Left cardiac atrium (tissue), 4 donors: ENCODE measurements at regions not wholly inside any gene's neighbourhood (a gene's known extent, or its start where the extent isn't known, plus 50 kb on each side); places are given as distances from the start of the nearest gene placed in this dataset.
A peak's percentile ranks its signal among the peaks of the same experiment; 100 is the strongest.
"Not testable (repeated sequence)": the region's sequence is repeated elsewhere in the genome, so short reads cannot be mapped to it uniquely, and the experiment has no call there.

Source experiments
- ATAC-seq, 2 donors: fragments of 200-7000 bp; cut with Tn5 transposase; one replicate each; pipeline ENCODE4 v1.9.1; 2020; ENCODE audit warnings: mild to moderate bottlenecking in 2 of 2, moderate library complexity in 2 of 2
- DNase-seq: peaks from one replicate; pipeline ENCODE4 v3.0.0-alpha.2; 2020
- intact Hi-C, 2 donors: fragments of 100-400 bp; cut with DNase I; formaldehyde crosslinking; loops; one replicate each; pipeline versions ENCODE4 v1.14.1 to v1.15.1; 2022 to 2023
- donor health status: DM: no; HTN: yes; CAD: no.
- donor health status: DM: no; HTN: yes; CAD: no; lungs with severe emphysema.
- donor health status: DM: yes; HTN: yes; CAD: no.
- donor health status: Dilated cardiomyopathy.

GRCh38 chr15:31498756-31499155, 172.1 kb downstream of the KLF13 start:
- intact Hi-C loops = loop anchor here in 1 of 2 donors (10.0 kb wide), 1 partner anchor 56 kb away; no protein-coding TSS in a partner anchor
- DNase-seq = no peak
- ATAC-seq = no peak

GRCh38 chr15:31499236-31499952, 172.8 kb downstream of the KLF13 start:
- no peak for DNase-seq
- ATAC-seq = no peak
- intact Hi-C loops = loop anchor here in 1 of 2 donors (10.0 kb wide), 1 partner anchor 55 kb away; no protein-coding TSS in a partner anchor

DNA sequence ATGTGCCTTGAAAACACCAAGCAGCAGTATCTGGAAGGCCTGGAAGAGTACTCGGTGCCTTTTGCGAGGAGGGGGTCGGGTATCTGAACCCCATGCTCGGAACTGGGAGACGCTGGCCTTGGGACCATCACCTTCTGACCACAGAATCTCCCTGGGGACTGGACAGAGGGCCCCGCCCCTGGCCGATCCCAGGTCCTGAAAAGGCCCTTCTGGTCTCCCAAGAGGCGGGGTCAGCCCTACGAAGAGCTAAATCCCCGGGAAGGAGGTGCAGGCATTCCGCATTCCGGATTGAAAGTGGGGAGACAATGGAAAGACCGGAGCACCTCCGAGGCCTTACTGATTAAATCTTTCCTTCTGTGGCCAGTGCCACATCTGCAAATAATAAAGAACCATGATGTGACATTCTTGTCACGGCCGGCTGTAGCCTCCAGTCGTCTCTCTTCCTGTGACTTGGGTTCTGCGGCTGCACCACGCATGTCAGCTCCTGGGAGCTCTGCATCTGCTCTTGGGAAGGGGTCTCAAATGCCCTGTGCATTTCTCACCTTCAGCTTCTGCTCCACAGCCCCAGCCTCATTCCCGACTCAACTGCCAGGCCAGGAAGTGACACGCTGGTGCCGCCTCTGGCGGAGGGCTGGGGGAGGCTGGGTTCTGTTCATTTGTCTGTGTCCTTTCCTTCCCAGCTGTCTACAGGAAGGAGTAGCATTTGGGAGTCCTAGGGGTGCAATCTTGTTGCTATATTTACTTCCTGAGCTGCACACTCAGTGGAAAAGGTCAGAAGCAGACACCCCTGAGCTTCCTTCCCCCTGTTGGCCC, 173.5 kb downstream of the KLF13 start:
- ATAC-seq (no peak), DNase-seq (no peak)
- intact Hi-C loops = loop anchor here in 1 of 2 donors (10.0 kb wide), 1 partner anchor 55 kb away; no protein-coding TSS in a partner anchor

DNA sequence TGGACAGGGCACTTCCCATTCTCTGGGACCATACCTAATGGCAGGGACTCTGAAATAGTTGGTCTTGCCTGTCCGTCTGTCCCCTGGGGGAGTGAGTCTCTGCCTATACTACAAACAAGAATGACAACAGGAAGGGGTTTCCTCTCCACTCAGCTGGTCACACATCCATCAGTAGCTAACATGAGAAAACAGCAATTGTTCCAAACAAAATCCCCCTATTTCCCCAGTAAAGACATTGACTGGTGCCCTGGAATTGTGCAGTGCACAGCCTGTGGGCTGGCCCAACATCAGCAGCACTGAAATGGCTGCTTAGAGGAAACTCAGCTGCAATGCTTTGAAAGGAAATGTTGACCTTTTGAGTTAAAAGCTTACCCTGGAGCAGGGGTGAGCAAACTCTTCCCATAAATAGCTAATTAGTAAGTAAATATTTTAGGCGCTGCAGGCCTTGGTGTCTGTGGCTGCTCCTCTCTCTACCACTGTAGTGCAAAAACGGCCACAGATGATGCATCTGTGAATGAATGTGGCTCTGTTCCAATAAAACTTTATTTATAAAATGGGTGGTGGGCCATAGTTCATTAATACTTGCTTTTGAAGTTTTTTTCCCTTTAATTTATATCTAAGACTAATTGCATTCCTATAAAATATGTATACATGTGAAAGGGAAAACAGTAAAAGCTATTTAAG, 174.3 kb downstream of the KLF13 start:
- intact Hi-C loops = no loop called here
- ATAC-seq (peak in 1 of 2 donors; percentile 21), DNase-seq (no peak)

DNA sequence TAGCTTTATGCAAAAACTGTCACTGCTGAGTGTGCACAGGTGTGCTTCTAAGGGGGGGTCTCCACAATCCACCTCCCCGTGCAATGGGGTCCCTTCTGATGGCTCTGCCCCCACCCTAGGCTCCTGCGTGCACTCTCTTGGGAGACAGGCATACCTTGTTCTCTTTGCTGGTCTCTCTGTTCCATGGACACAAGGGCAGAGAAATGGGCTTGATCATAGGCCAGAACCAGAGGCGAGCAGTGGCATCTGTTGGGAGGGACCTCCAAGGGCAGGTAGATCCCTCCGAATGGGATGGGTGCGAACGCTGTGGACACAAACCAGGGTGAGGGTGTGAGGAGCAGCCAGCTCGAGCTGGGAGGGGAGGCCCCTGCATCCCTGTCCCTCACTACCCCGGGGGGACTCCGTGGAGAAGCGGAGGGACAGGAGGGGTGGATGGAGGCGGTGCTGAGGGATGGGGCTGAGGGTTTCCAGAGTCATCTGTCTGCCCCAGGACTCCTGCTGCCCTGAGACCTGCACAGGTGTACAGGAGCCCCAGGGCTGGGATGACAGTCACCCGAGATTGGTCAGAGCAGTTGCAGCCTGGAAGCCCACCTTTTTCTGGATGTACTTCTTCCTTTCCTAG, 175.0 kb downstream of the KLF13 start:
- DNase-seq (no peak), ATAC-seq (no peak)
- intact Hi-C loops = no loop called here

GRCh38 chr15:31502541-31503229, 176.1 kb downstream of the KLF13 start:
- DNase-seq (no peak), ATAC-seq (no peak)
- intact Hi-C loops = no loop called here

- intact Hi-C loops = no loop called here
- no peak for ATAC-seq
- no peak for DNase-seq
Measured at GRCh38 chr15:31503256-31503655, 176.6 kb downstream of the KLF13 start.

GRCh38 chr15:31503758-31504461, 177.3 kb downstream of the KLF13 start:
- intact Hi-C loops = no loop called here
- no peak for DNase-seq
- ATAC-seq = no peak

DNA sequence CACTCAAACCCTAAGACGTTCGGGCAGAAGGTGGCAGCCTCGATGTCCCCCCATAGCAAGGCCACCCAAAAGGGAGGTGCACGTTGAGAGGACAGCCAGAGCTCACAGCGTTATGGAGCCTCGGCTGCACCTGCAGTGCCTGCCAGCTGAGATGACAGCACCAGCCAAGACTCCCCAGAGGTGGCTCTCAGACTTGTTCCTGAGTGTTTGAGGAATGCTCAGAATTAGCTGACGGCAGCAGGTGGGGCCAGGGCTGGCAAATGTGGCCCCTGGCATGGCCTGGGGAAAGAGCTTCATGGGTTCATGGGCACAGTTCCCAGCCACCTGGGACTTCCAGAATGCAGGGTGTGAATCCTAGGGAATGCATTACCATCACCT, 177.8 kb downstream of the KLF13 start:
- no peak for DNase-seq
- intact Hi-C loops = no loop called here
- ATAC-seq = no peak

DNA sequence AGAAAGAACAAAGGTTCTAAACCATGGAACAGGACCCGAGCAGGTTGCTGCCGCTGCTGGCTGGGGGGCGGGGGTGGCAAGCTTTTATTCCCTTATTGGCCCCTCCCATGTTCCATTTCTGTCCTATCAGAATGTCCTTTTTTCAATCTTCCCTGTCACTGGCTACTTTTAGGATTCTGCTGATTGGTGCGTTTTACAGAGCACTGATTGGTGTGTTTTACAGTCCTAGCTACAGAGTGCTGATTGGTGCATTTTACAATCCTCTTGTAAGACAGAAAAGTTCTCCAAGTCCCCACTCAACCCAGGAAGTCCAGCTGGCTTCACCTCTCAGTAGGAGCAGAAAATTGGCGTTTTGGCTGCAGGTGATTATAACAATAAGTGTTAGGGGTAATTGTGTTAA, 180.9 kb downstream of the KLF13 start:
- ATAC-seq, intact Hi-C loops, DNase-seq: not testable (repeated sequence)

GRCh38 chr15:31508656-31509055, 182.0 kb downstream of the KLF13 start:
- intact Hi-C loops = no loop called here
- DNase-seq (no peak), ATAC-seq (no peak)

DNA sequence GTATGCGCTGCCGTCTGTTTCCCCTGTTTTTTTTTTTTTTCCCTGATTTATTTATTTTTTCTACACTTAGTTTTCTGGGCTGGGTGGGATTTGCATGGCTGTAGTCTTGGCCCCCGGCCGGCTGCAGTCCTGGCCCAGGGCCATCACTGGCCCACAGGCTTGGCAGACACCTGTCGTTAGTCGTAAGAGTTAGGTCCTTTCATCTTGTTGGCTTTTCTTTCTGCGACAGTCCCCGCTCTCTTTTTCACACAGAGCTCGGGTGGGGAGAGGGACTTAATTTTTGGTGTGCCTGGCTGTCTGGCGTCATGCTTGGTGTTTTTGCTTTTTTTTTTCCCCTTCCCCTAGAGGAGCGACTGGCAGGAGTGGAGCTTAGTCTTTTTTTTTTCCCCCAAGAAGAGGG, 183.4 kb downstream of the KLF13 start:
- intact Hi-C loops = no loop called here
- ATAC-seq (no peak), DNase-seq (no peak)

- no peak for DNase-seq
- intact Hi-C loops = no loop called here
- ATAC-seq = no peak
Measured at GRCh38 chr15:31511707-31512310, 185.2 kb downstream of the KLF13 start.

DNA sequence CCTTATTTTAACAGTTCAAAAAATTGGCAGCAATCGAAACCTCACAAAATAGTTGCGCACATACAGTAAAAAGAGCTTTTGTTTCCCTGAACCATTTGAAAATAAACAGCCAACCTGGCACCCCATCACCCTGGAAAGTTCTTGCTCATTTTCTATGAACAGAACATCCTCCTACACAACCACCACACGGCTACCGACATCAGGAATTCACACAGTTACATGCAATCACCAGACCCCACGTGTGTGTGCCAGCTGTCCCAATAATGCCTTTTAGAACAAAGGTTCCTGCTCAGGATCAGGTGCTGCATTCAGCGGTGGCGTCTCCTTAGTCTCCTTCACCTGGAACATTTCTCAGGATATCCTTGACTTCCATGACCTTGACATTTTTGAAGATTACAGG, 186.5 kb downstream of the KLF13 start:
- intact Hi-C loops = no loop called here
- no peak for ATAC-seq
- no peak for DNase-seq

- no peak for DNase-seq
- intact Hi-C loops = no loop called here
Measured at GRCh38 chr15:31516440-31516839, 189.8 kb downstream of the KLF13 start.

GRCh38 chr15:31516874-31517273, 190.2 kb downstream of the KLF13 start:
- no peak for ATAC-seq
- no peak for DNase-seq
- intact Hi-C loops = no loop called here

More at GRCh38 chr15:31516440-31516839, 189.8 kb downstream of the KLF13 start:
- no peak for ATAC-seq

GRCh38 chr15:31517711-31518110, 191.1 kb downstream of the KLF13 start:
- DNase-seq (no peak), ATAC-seq (no peak)
- intact Hi-C loops = no loop called here

- ATAC-seq = no peak
- intact Hi-C loops = no loop called here
- no peak for DNase-seq
Measured at GRCh38 chr15:31522028-31522427, 195.4 kb downstream of the KLF13 start.
